NCI-H1694 treated with DMSO at 0.1 percent for 48 hours (cell line): ENCODE measurements at regions not wholly inside any gene's neighbourhood (a gene's known extent, or its start where the extent isn't known, plus 50 kb on each side); places are given as distances from the start of the nearest gene placed in this dataset.

Experiments used
- DNase-seq: peaks from one replicate; lab custom pipeline; 2025; lab: John Stamatoyannopoulos, UW

GRCh38 chr9:107878462-107878861 lies 388.9 kb upstream of the KLF4 start:
- no peak for DNase-seq

GRCh38 chr9:107875571-107875980 lies 386.0 kb upstream of the KLF4 start:
- DNase-seq: no peak

- DNase-seq: no peak
Measured at GRCh38 chr9:107874591-107875369, 385.2 kb upstream of the KLF4 start.

GRCh38 chr9:107874137-107874536 lies 384.6 kb upstream of the KLF4 start:
- no peak for DNase-seq

- no peak for DNase-seq
Measured at GRCh38 chr9:107872457-107873192, 383.1 kb upstream of the KLF4 start.

- no peak for DNase-seq
Measured at GRCh38 chr9:107870927-107871680, 381.5 kb upstream of the KLF4 start.

GRCh38 chr9:107870221-107870620 lies 380.7 kb upstream of the KLF4 start:
- DNase-seq: no peak

GRCh38 chr9:107869111-107869510 lies 379.5 kb upstream of the KLF4 start:
- no peak for DNase-seq

- DNase-seq: no peak
Measured at GRCh38 chr9:107868186-107868585, 378.6 kb upstream of the KLF4 start.

- DNase-seq: no peak
Measured at GRCh38 chr9:107867738-107868137, 378.2 kb upstream of the KLF4 start.

GRCh38 chr9:107866711-107867311 lies 377.2 kb upstream of the KLF4 start:
- DNase-seq: no peak

- no peak for DNase-seq
Measured at GRCh38 chr9:107863396-107863795, 373.8 kb upstream of the KLF4 start.

GRCh38 chr9:107862881-107863280 lies 373.3 kb upstream of the KLF4 start:
- no peak for DNase-seq

GRCh38 chr9:107862323-107862722 lies 372.8 kb upstream of the KLF4 start:
- DNase-seq: no peak

GRCh38 chr9:107861075-107861474 lies 371.5 kb upstream of the KLF4 start:
- DNase-seq: no peak

GRCh38 chr9:107858260-107858659 lies 368.7 kb upstream of the KLF4 start:
- DNase-seq: no peak

- no peak for DNase-seq
Measured at GRCh38 chr9:107856633-107857032, 367.1 kb upstream of the KLF4 start.

- DNase-seq: no peak
Measured at GRCh38 chr9:107855164-107855563, 365.6 kb upstream of the KLF4 start.

- no peak for DNase-seq
Measured at GRCh38 chr9:107853461-107853860, 363.9 kb upstream of the KLF4 start.

- no peak for DNase-seq
Measured at GRCh38 chr9:107852891-107853290, 363.3 kb upstream of the KLF4 start.

GRCh38 chr9:107850653-107851052 lies 361.1 kb upstream of the KLF4 start:
- DNase-seq: no peak
